Hepatocyte (in vitro differentiated cells): ENCODE measurements at regions not wholly inside any gene's neighbourhood (a gene's known extent, or its start where the extent isn't known, plus 50 kb on each side); places are given as distances from the start of the nearest gene placed in this dataset.

Experiments used
- DNase-seq: peaks from one replicate; pipeline ENCODE4 v3.0.0-alpha.2; 2016; ENCODE audit warnings: low spot score
- H2AFZ ChIP-seq: fragments of 200-600 bp; sonication (generic); 2 replicates; pipeline ENCODE4 v1.6.0; 2016; ENCODE audit warnings: antibody characterized with exemption, mild to moderate bottlenecking
- H3K27ac ChIP-seq: fragments of 200-600 bp; sonication (generic); 2 replicates; pipeline ENCODE4 v1.5.1; 2016; ENCODE audit warnings: mild to moderate bottlenecking
- H3K27me3 ChIP-seq: fragments of 200-600 bp; sonication (generic); 2 replicates; pipeline ENCODE4 v1.6.1; 2016
- H3K36me3 ChIP-seq: fragments of 200-600 bp; sonication (generic); replicated peaks from 2 replicates; pipeline ENCODE4 v1.5.1; 2016; ENCODE audit warnings: low read depth; ENCODE audit not compliant: insufficient read depth
- H3K4me1 ChIP-seq: fragments of 200-600 bp; sonication (generic); 2 replicates; pipeline ENCODE4 v1.5.1; 2016; ENCODE audit warnings: mild to moderate bottlenecking, moderate library complexity; ENCODE audit not compliant: insufficient read depth
- H3K4me2 ChIP-seq: fragments of 200-600 bp; sonication (generic); 2 replicates; pipeline ENCODE4 v1.6.0; 2016
- H3K4me3 ChIP-seq: fragments of 200-600 bp; sonication (generic); 2 replicates; pipeline ENCODE4 v1.5.1; 2016; ENCODE audit warnings: mild to moderate bottlenecking
- H3K79me2 ChIP-seq: fragments of 200-600 bp; sonication (generic); 2 replicates; pipeline ENCODE4 v1.6.0; 2017; ENCODE audit warnings: mild to moderate bottlenecking
- H3K9me2 ChIP-seq: fragments of 200-600 bp; sonication (generic); replicated peaks from 2 replicates; pipeline ENCODE4 v1.6.0; 2017; ENCODE audit warnings: mild to moderate bottlenecking; ENCODE audit not compliant: insufficient read depth
- H3K9me3 ChIP-seq: fragments of 200-600 bp; sonication (generic); 2 replicates; pipeline ENCODE4 v1.5.1; 2016; ENCODE audit warnings: low read depth, mild to moderate bottlenecking
- H4K20me1 ChIP-seq: fragments of 200-600 bp; sonication (generic); 2 replicates; pipeline ENCODE4 v1.6.0; 2016; ENCODE audit warnings: mild to moderate bottlenecking; ENCODE audit not compliant: insufficient read depth, poor library complexity, severe bottlenecking
- EZH2 ChIP-seq: fragments of 200-600 bp; sonication (generic); IDR thresholded peaks from 2 replicates; pipeline ENCODE4 v1.6.1; 2016; ENCODE audit warnings: antibody characterized with exemption, mild to moderate bottlenecking, borderline replicate concordance
- EZH2phosphoT487 ChIP-seq: fragments of 200-600 bp; sonication (generic); IDR thresholded peaks from one replicate; pipeline ENCODE4 v1.6.1; 2018; ENCODE audit warnings: antibody characterized with exemption, mild to moderate bottlenecking, low read depth, moderate library complexity; ENCODE audit not compliant: unreplicated experiment, severe bottlenecking
- WGBS: methylation state at CpG from one replicate; pipeline ENCODE4 v1.1.6; 2016; ENCODE audit warnings: low lambda C conversion rate; ENCODE audit errors: missing lambda C conversion rate; 5-methylcytosine and 5-hydroxymethylcytosine counted together
- TF ChIP-seq, protein P1 (sequence below): fragments of 200-600 bp; sonication (generic); IDR thresholded peaks from 2 replicates; pipeline ENCODE4 v1.5.1; 2016; ENCODE audit warnings: antibody characterized with exemption, mild to moderate bottlenecking; ENCODE audit not compliant: poor library complexity

DNA sequence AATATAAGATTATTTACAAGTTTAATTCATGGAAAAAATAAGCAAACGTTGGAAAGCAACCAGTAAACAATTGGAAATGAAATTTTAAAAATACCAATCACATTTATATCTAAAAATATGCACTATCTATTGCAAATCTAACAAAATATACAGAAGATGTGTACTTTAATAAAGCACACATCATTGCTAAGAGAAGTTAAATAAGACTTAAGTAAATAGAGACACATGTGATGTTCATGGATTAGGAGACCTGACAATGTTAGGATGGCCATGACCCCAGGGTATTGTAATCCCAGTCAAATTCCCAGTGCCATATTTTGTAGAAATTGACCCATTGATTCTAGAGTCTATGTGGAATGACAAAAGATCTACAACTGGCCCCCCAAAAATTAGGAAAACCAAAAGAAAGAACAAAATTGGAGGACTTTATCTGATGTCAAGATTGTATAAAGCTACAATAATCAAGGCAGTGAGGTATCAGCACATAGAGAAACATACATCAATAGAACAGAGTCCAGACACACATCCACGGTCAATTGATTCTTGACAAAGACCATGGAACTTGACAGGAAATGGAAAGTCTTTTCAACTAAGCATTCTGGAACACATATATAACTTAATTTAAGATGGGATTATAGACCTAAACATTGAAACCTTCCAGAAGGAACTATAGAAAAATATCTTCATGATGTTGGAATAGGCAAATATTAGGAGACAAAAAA, 90.8 kb upstream of the USP29 start:
- H3K27ac ChIP-seq: no peak overlapping the region
- no peaks in the 10 kb centered on the region for H3K4me1 ChIP-seq
- H3K27me3 ChIP-seq: no peaks in the 10 kb centered on the region
- DNase-seq: no peak
- H3K9me3 ChIP-seq: no peaks in the 10 kb centered on the region
- WGBS: 53% methylated on average over 2 of the region's 2 CpGs
- no peak overlapping the region for H3K4me3 ChIP-seq
- no peaks in the 10 kb centered on the region for H3K79me2 ChIP-seq
- no peak overlapping the region for H2AFZ ChIP-seq
- no peak for TF ChIP-seq EZH2phosphoT487
- TF ChIP-seq, protein P1, sequence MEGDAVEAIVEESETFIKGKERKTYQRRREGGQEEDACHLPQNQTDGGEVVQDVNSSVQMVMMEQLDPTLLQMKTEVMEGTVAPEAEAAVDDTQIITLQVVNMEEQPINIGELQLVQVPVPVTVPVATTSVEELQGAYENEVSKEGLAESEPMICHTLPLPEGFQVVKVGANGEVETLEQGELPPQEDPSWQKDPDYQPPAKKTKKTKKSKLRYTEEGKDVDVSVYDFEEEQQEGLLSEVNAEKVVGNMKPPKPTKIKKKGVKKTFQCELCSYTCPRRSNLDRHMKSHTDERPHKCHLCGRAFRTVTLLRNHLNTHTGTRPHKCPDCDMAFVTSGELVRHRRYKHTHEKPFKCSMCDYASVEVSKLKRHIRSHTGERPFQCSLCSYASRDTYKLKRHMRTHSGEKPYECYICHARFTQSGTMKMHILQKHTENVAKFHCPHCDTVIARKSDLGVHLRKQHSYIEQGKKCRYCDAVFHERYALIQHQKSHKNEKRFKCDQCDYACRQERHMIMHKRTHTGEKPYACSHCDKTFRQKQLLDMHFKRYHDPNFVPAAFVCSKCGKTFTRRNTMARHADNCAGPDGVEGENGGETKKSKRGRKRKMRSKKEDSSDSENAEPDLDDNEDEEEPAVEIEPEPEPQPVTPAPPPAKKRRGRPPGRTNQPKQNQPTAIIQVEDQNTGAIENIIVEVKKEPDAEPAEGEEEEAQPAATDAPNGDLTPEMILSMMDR: no peak
- no peak for TF ChIP-seq EZH2
- H3K9me2 ChIP-seq: no peaks in the 10 kb centered on the region
- H3K4me2 ChIP-seq: no peak overlapping the region
- H4K20me1 ChIP-seq: no peaks in the 10 kb centered on the region
- H3K36me3 ChIP-seq: no peaks in the 10 kb centered on the region

DNA sequence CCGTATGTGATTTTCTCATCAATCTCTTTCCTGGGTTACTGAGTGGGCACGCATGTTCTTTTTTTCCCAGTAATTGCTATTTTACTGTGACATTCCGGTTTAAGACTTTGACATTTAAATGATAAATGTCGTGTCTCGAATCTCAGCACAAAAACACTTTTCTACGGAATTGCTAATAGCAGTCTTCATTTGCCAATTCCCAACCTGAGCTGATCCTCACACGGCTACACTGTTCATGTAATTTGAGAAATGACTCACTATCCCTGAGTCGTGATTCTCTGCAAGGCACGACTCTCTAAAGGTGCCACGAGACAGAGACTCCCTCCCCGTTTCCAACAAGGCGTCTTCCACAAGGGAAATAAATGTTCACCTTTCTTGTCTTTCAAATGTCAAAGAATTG, 88.7 kb upstream of the USP29 start:
- Histone ChIP-seq H3K9me3 (no peaks in the 10 kb centered on the region), H3K9me2 (no peaks in the 10 kb centered on the region), H3K27me3 (no peaks in the 10 kb centered on the region), H3K36me3 (no peaks in the 10 kb centered on the region), H3K79me2 (no peaks in the 10 kb centered on the region), H3K27ac (no peak overlapping the region), H3K4me2 (no peak overlapping the region), H3K4me3 (no peak overlapping the region), H3K4me1 (no peaks in the 10 kb centered on the region), H4K20me1 (no peaks in the 10 kb centered on the region), H2AFZ (no peak overlapping the region)
- no peak for DNase-seq
- WGBS: 81% methylated on average over 12 of the region's 12 CpGs
- TF ChIP-seq, protein P1: no peak

DNA sequence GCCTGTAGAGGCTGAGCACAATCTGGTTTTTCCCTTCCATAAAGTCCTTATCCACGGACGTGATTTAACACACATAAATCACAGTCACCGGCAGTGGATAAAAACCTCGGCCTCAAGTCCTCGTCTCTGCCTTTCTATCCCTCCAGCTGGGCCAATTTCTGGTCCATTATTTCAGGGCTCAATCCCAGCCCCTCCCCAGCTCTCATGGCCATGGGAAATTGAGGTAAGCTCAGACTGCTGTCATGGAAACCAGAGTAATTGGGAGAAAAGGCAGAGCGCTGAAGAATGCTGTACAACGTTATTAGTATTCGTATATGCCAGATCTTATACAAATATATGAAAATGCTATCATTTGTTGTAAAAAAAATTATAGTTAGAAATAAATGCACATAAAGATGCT, 86.2 kb upstream of the USP29 start:
- Histone ChIP-seq H3K79me2 (no peaks in the 10 kb centered on the region), H3K36me3 (no peaks in the 10 kb centered on the region), H2AFZ (no peak overlapping the region), H3K9me3 (no peaks in the 10 kb centered on the region), H3K4me1 (no peaks in the 10 kb centered on the region), H3K4me3 (no peak overlapping the region), H4K20me1 (no peaks in the 10 kb centered on the region), H3K27ac (no peak overlapping the region), H3K9me2 (no peaks in the 10 kb centered on the region), H3K27me3 (no peaks in the 10 kb centered on the region), H3K4me2 (no peak overlapping the region)
- TF ChIP-seq EZH2 (no peak), EZH2phosphoT487 (no peak)
- TF ChIP-seq, protein P1: no peak
- DNase-seq: no peak
- WGBS: 82% methylated on average over 8 of the region's 8 CpGs
